GM23338 (cell line): ENCODE measurements at regions not wholly inside any gene's neighbourhood (a gene's known extent, or its start where the extent isn't known, plus 50 kb on each side); places are given as distances from the start of the nearest gene placed in this dataset.

Source experiments
- ATAC-seq: fragments of 200-7000 bp; cut with Tn5 transposase; 3 replicates; pipeline ENCODE4 v1.9.1; 2020
- DNase-seq: peaks from one replicate; pipeline ENCODE4 v3.0.0-alpha.2; 2015; ENCODE audit warnings: low spot score
- H2AFZ ChIP-seq: fragments of 200-600 bp; sonication (generic); 2 replicates; pipeline ENCODE4 v1.8.0; 2016; ENCODE audit warnings: antibody characterized with exemption, mild to moderate bottlenecking, moderate library complexity
- H3F3A ChIP-seq: fragments of 200-600 bp; sonication (generic); replicated peaks from 2 replicates; pipeline ENCODE4 v1.8.0; 2017; ENCODE audit warnings: antibody characterized with exemption, mixed run types, low read depth
- H3K27ac ChIP-seq: fragments of 200-600 bp; sonication (generic); 2 replicates; pipeline ENCODE4 v1.6.1; 2016; ENCODE audit warnings: low read depth
- H3K27me3 ChIP-seq: fragments of 200-600 bp; sonication (generic); 2 replicates; pipeline ENCODE4 v1.8.0; 2016; ENCODE audit warnings: mild to moderate bottlenecking, mixed run types, moderate library complexity; ENCODE audit not compliant: insufficient read depth
- H3K36me3 ChIP-seq: fragments of 200-600 bp; sonication (generic); 2 replicates; pipeline ENCODE4 v1.8.0; 2016; ENCODE audit warnings: mild to moderate bottlenecking; ENCODE audit not compliant: insufficient read depth
- H3K4me1 ChIP-seq: fragments of 200-600 bp; sonication (generic); 2 replicates; pipeline ENCODE4 v1.8.0; 2016; ENCODE audit warnings: mild to moderate bottlenecking, moderate library complexity; ENCODE audit not compliant: insufficient read depth
- H3K4me2 ChIP-seq: fragments of 200-600 bp; sonication (generic); 2 replicates; pipeline ENCODE4 v1.7.1; 2017; ENCODE audit warnings: mixed run types
- H3K4me3 ChIP-seq: fragments of 200-600 bp; sonication (generic); 2 replicates; pipeline ENCODE4 v1.6.1; 2016; ENCODE audit warnings: mixed run types
- H3K79me2 ChIP-seq: fragments of 200-600 bp; sonication (generic); replicated peaks from 2 replicates; pipeline ENCODE4 v1.8.0; 2017; ENCODE audit warnings: mild to moderate bottlenecking; ENCODE audit not compliant: insufficient read depth
- H3K9me2 ChIP-seq: fragments of 200-600 bp; sonication (generic); 2 replicates; pipeline ENCODE4 v1.8.0; 2017; ENCODE audit not compliant: insufficient read depth
- H4K20me1 ChIP-seq: fragments of 200-600 bp; sonication (generic); replicated peaks from 2 replicates; pipeline ENCODE4 v1.8.0; 2017; ENCODE audit warnings: mild to moderate bottlenecking; ENCODE audit not compliant: insufficient read depth
- H3K27ac Mint-ChIP-seq: 2 replicates; pipeline ENCODE4 v1.8.0; 2020; ENCODE audit warnings: inconsistent platforms, mild to moderate bottlenecking, moderate library complexity, mixed read lengths
- H3K27me3 Mint-ChIP-seq: 3 replicates; pipeline ENCODE4 v1.8.0; 2022; ENCODE audit warnings: low read depth, mild to moderate bottlenecking, moderate library complexity, mixed read lengths, inconsistent platforms; ENCODE audit not compliant: insufficient read depth, poor library complexity
- H3K36me3 Mint-ChIP-seq: 3 replicates; pipeline ENCODE4 v1.8.0; 2021; ENCODE audit warnings: low read depth, mild to moderate bottlenecking, inconsistent platforms, moderate library complexity, mixed read lengths
- H3K4me1 Mint-ChIP-seq: 3 replicates; pipeline ENCODE4 v1.8.0; 2020; ENCODE audit warnings: mild to moderate bottlenecking, inconsistent platforms, mixed read lengths
- H3K4me3 Mint-ChIP-seq: 3 replicates; pipeline ENCODE4 v1.8.0; 2021; ENCODE audit warnings: moderate library complexity, mild to moderate bottlenecking, inconsistent platforms, mixed read lengths
- H3K9me3 Mint-ChIP-seq: 3 replicates; pipeline ENCODE4 v1.8.0; 2020; ENCODE audit warnings: moderate library complexity, mild to moderate bottlenecking, inconsistent platforms, mixed read lengths
- CREB1 ChIP-seq: fragments of 250-450 bp; sonication (Bioruptor Pico); IDR thresholded peaks from 2 replicates; pipeline ENCODE4 v1.5.0; 2020; ENCODE audit warnings: low read depth, mild to moderate bottlenecking, moderate library complexity
- EZH2 ChIP-seq: fragments of 200-600 bp; sonication (generic); IDR thresholded peaks from one replicate; pipeline ENCODE4 v1.8.0; 2017; ENCODE audit warnings: antibody characterized with exemption, mild to moderate bottlenecking, low read depth; ENCODE audit not compliant: unreplicated experiment
- EZH2phosphoT487 ChIP-seq: fragments of 200-600 bp; sonication (generic); IDR thresholded peaks from one replicate; pipeline ENCODE4 v1.8.1; 2018; ENCODE audit warnings: antibody characterized with exemption; ENCODE audit not compliant: unreplicated experiment
- NANOG ChIP-seq: IDR thresholded peaks from 2 replicates; pipeline ENCODE4 v1.6.1; 2016; ENCODE audit warnings: antibody characterized with exemption, borderline replicate concordance
- POLR2AphosphoS5 ChIP-seq: IDR thresholded peaks from 2 replicates; pipeline ENCODE4 v1.6.1; 2016; ENCODE audit warnings: antibody characterized with exemption, low read depth
- STAT1 ChIP-seq: IDR thresholded peaks from one replicate; pipeline ENCODE4 v1.6.1; 2016; ENCODE audit warnings: antibody characterized with exemption; ENCODE audit not compliant: unreplicated experiment
- ZNF331 ChIP-seq: fragments of 250-450 bp; sonication (Bioruptor Pico); IDR thresholded peaks from 2 replicates; pipeline ENCODE4 v1.5.0; 2020; ENCODE audit warnings: low read depth, mild to moderate bottlenecking, moderate library complexity
- TF ChIP-seq, protein P1 (sequence below), 2 experiments: fragments of 200-600 bp in 1 of 2; sonication (generic) in 1 of 2; conservative IDR thresholded peaks; 2 replicates each; pipeline versions ENCODE4 v1.5.1 to v1.6.1; 2016 to 2017; ENCODE audit warnings: antibody characterized with exemption in 2 of 2, low read depth in 2 of 2, mild to moderate bottlenecking in 2 of 2, moderate library complexity in 1 of 2
- TF ChIP-seq, protein P2 (sequence below): IDR thresholded peaks from 2 replicates; pipeline ENCODE4 v1.6.1; 2016; ENCODE audit warnings: antibody characterized with exemption
- TF ChIP-seq, protein P3 (sequence below): IDR thresholded peaks from one replicate; pipeline ENCODE4 v1.6.1; 2018; ENCODE audit warnings: antibody characterized with exemption; ENCODE audit not compliant: unreplicated experiment

DNA sequence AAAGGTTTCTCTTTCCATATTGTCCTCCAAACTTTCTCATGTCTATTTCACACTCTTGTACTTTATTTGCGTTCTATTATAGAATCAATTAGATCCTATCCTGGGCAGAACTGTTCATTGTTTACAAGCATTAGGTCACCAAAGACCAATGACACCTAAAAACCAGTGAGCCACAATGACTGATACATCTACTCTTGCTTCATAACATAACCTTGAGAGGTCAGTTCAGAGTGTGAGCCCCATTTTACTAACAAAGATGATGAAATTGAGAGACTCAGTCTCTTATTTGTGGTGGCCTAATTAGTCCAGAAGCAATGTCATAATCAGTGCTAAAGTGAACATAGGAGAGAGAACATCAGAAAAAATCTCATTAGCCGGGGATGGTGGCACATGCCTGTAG, 248.9 kb upstream of the RBBP8 start (continued):
- TF ChIP-seq, protein P1, sequence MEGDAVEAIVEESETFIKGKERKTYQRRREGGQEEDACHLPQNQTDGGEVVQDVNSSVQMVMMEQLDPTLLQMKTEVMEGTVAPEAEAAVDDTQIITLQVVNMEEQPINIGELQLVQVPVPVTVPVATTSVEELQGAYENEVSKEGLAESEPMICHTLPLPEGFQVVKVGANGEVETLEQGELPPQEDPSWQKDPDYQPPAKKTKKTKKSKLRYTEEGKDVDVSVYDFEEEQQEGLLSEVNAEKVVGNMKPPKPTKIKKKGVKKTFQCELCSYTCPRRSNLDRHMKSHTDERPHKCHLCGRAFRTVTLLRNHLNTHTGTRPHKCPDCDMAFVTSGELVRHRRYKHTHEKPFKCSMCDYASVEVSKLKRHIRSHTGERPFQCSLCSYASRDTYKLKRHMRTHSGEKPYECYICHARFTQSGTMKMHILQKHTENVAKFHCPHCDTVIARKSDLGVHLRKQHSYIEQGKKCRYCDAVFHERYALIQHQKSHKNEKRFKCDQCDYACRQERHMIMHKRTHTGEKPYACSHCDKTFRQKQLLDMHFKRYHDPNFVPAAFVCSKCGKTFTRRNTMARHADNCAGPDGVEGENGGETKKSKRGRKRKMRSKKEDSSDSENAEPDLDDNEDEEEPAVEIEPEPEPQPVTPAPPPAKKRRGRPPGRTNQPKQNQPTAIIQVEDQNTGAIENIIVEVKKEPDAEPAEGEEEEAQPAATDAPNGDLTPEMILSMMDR (conservative IDR thresholded peaks at IDR 0.05; ENCODE audit: low read depth in 2 of 2): no peak
- TF ChIP-seq EZH2phosphoT487 (no peak), CREB1 (CRISPR knock-in tag) (no peak), POLR2AphosphoS5 (no peak), NANOG (no peak)

DNA sequence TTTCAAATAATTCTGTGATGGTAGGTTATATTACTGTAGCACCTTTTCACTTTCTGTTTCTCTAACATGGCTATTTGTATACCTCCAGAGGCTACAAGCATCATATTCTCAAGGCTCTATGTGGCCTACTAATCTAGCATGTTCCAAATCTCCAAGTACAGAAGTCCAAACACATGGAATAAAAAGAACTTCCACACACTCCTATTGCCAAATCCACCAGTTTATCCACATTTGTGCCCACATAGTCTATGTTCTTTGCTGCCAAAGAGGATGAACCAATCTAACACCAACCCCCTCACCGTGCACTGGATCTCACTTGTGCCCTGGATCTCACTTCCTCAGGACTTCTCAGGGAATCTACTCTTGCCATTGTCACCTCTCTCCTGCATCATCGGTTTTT, 247.3 kb upstream of the RBBP8 start:
- no peak overlapping the region for H2AFZ ChIP-seq
- no peaks in the 10 kb centered on the region for H3K79me2 ChIP-seq
- Mint-ChIP-seq H3K27ac (no peak overlapping the region), H3K36me3 (peaks cover 6% of the 10 kb centered on the region; the same call in 2 of the 3 replicates), H3K4me1 (no peaks in the 10 kb centered on the region), H3K4me3 (no peak overlapping the region), H3K9me3 (peaks cover 7% of the 10 kb centered on the region; the same call in 2 of the 3 replicates), H3K27me3 (no peaks in the 10 kb centered on the region)
- no peak overlapping the region for H3K27ac ChIP-seq
- 0 out of 2 replicates have a peak, but pooled peaks cover 5% of the 10 kb centered on the region for H3K9me2 ChIP-seq
- TF ChIP-seq EZH2: no peak
- TF ChIP-seq STAT1: no peak
- TF ChIP-seq NANOG: no peak
- no peak for TF ChIP-seq POLR2AphosphoS5
- TF ChIP-seq, protein P1 (conservative IDR thresholded peaks at IDR 0.05; ENCODE audit: low read depth in 2 of 2): no peak
- TF ChIP-seq CREB1 (CRISPR knock-in tag): no peak
- no peak for TF ChIP-seq ZNF331 (CRISPR knock-in tag)
- no peaks in the 10 kb centered on the region for H3K4me1 ChIP-seq
- no peaks in the 10 kb centered on the region for H3F3A ChIP-seq
- H4K20me1 ChIP-seq: no peaks in the 10 kb centered on the region
- H3K4me2 ChIP-seq: no peak overlapping the region
- no peaks in the 10 kb centered on the region for H3K27me3 ChIP-seq
- H3K36me3 ChIP-seq: no peaks in the 10 kb centered on the region
- no peak overlapping the region for H3K4me3 ChIP-seq
- no peak for DNase-seq
- no peak for ATAC-seq

- peaks cover 18% of the 10 kb centered on the region for H3K4me1 ChIP-seq
- H3K27ac ChIP-seq: no peak overlapping the region
- H3K4me3 ChIP-seq: no peak overlapping the region
- Mint-ChIP-seq H3K27ac (no peak overlapping the region), H3K27me3 (no peaks in the 10 kb centered on the region), H3K9me3 (peaks cover 7% of the 10 kb centered on the region; the same call in 2 of the 3 replicates), H3K36me3 (peaks cover 6% of the 10 kb centered on the region; the same call in 2 of the 3 replicates), H3K4me3 (no peak overlapping the region), H3K4me1 (peaks cover 12% of the 10 kb centered on the region)
- H3K36me3 ChIP-seq: no peaks in the 10 kb centered on the region
- ATAC-seq (no peak), DNase-seq (no peak)
- H4K20me1 ChIP-seq: no peaks in the 10 kb centered on the region
- H2AFZ ChIP-seq: no peak overlapping the region
- H3F3A ChIP-seq: no peaks in the 10 kb centered on the region
- no peaks in the 10 kb centered on the region for H3K79me2 ChIP-seq
- H3K9me2 ChIP-seq: 0 out of 2 replicates have a peak, but pooled peaks cover 5% of the 10 kb centered on the region
- H3K27me3 ChIP-seq: no peaks in the 10 kb centered on the region
- H3K4me2 ChIP-seq: no peak overlapping the region
- TF ChIP-seq, protein P2, sequence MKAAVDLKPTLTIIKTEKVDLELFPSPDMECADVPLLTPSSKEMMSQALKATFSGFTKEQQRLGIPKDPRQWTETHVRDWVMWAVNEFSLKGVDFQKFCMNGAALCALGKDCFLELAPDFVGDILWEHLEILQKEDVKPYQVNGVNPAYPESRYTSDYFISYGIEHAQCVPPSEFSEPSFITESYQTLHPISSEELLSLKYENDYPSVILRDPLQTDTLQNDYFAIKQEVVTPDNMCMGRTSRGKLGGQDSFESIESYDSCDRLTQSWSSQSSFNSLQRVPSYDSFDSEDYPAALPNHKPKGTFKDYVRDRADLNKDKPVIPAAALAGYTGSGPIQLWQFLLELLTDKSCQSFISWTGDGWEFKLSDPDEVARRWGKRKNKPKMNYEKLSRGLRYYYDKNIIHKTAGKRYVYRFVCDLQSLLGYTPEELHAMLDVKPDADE: no peak
- TF ChIP-seq POLR2AphosphoS5 (no peak), EZH2 (no peak), EZH2phosphoT487 (no peak)
- TF ChIP-seq, protein P3, sequence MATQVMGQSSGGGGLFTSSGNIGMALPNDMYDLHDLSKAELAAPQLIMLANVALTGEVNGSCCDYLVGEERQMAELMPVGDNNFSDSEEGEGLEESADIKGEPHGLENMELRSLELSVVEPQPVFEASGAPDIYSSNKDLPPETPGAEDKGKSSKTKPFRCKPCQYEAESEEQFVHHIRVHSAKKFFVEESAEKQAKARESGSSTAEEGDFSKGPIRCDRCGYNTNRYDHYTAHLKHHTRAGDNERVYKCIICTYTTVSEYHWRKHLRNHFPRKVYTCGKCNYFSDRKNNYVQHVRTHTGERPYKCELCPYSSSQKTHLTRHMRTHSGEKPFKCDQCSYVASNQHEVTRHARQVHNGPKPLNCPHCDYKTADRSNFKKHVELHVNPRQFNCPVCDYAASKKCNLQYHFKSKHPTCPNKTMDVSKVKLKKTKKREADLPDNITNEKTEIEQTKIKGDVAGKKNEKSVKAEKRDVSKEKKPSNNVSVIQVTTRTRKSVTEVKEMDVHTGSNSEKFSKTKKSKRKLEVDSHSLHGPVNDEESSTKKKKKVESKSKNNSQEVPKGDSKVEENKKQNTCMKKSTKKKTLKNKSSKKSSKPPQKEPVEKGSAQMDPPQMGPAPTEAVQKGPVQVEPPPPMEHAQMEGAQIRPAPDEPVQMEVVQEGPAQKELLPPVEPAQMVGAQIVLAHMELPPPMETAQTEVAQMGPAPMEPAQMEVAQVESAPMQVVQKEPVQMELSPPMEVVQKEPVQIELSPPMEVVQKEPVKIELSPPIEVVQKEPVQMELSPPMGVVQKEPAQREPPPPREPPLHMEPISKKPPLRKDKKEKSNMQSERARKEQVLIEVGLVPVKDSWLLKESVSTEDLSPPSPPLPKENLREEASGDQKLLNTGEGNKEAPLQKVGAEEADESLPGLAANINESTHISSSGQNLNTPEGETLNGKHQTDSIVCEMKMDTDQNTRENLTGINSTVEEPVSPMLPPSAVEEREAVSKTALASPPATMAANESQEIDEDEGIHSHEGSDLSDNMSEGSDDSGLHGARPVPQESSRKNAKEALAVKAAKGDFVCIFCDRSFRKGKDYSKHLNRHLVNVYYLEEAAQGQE: no peak
Measured at GRCh38 chr18:22687892-22688680, 245.0 kb upstream of the RBBP8 start.
